ENCODE measurements at regions not wholly inside any gene's neighbourhood (a gene's known extent, or its start where the extent isn't known, plus 50 kb on each side); places are given as distances from the start of the nearest gene placed in this dataset.
A peak's percentile ranks its signal among the peaks of the same experiment; 100 is the strongest.

- ChIA-PET CTCF (no interaction called here), POLR2A (no interaction called here)
- Mint-ChIP-seq H3K36me3 (ENCODE audit: insufficient read depth, unreplicated experiment) (peaks cover 53% of the 10 kb centered on the region), H3K4me1 (ENCODE audit: low read depth, unreplicated experiment) (peaks cover 7% of the 10 kb centered on the region), H3K4me3 (ENCODE audit: unreplicated experiment) (no peak overlapping the region), H3K9me3 (ENCODE audit: unreplicated experiment) (no peaks in the 10 kb centered on the region), H3K27me3 (ENCODE audit: insufficient read depth, unreplicated experiment) (no peaks in the 10 kb centered on the region), H3K27ac (ENCODE audit: unreplicated experiment) (no peak overlapping the region)
- Histone ChIP-seq H3K36me3 (ENCODE audit: control insufficient read depth, insufficient read depth, low read length) (no peaks in the 10 kb centered on the region; the same call in 1 of the 2 replicates), H3K9me3 (no peaks in the 10 kb centered on the region), H3K27me3 (replicated peaks; ENCODE audit: control insufficient read depth, insufficient read depth, low read length) (no peaks in the 10 kb centered on the region), H3K4me1 (peaks cover 17% of the 10 kb centered on the region), H3K4me3 (ENCODE audit: low read depth, low read length) (no peak overlapping the region)
- TF ChIP-seq CTCF (IDR thresholded peaks at IDR 0.05; ENCODE audit: insufficient read depth in 1 of 2, low read depth in 1 of 2, low read length in 1 of 2, severe bottlenecking in 1 of 2, unreplicated experiment in 1 of 2) = no peak
- no TSS peak for BruUV-seq (replicated peaks)
- intact Hi-C loops (cut with micrococcal nuclease; ENCODE audit: unreplicated experiment) = no loop called here
- no peak for DNase-seq
These were observed 92.6 kb downstream of the RFLNA start for GRCh38 chr12:124387528-124387911.

GRCh38 chr12:124386661-124387527, 92.0 kb downstream of the RFLNA start:
- Mint-ChIP-seq H3K27me3 (ENCODE audit: insufficient read depth, unreplicated experiment) (no peaks in the 10 kb centered on the region), H3K27ac (ENCODE audit: unreplicated experiment) (no peak overlapping the region), H3K9me3 (ENCODE audit: unreplicated experiment) (no peaks in the 10 kb centered on the region), H3K36me3 (ENCODE audit: insufficient read depth, unreplicated experiment) (peaks cover 53% of the 10 kb centered on the region), H3K4me1 (ENCODE audit: low read depth, unreplicated experiment) (peaks cover 7% of the 10 kb centered on the region), H3K4me3 (ENCODE audit: unreplicated experiment) (no peak overlapping the region)
- BruUV-seq (replicated peaks) = no TSS peak
- no peak for TF ChIP-seq CTCF (IDR thresholded peaks at IDR 0.05; ENCODE audit: insufficient read depth in 1 of 2, low read depth in 1 of 2, low read length in 1 of 2, severe bottlenecking in 1 of 2, unreplicated experiment in 1 of 2)
- CTCF ChIA-PET = no interaction called here
- Histone ChIP-seq H3K4me3 (ENCODE audit: low read depth, low read length) (no peak overlapping the region), H3K27me3 (replicated peaks; ENCODE audit: control insufficient read depth, insufficient read depth, low read length) (no peaks in the 10 kb centered on the region), H3K4me1 (peaks cover 17% of the 10 kb centered on the region), H3K36me3 (ENCODE audit: control insufficient read depth, insufficient read depth, low read length) (no peaks in the 10 kb centered on the region; the same call in 1 of the 2 replicates), H3K9me3 (no peaks in the 10 kb centered on the region)
- POLR2A ChIA-PET = no interaction called here
- intact Hi-C loops (cut with micrococcal nuclease; ENCODE audit: unreplicated experiment) = no loop called here
- no peak for DNase-seq

- Histone ChIP-seq H3K4me1 (peaks cover 17% of the 10 kb centered on the region), H3K36me3 (ENCODE audit: control insufficient read depth, insufficient read depth, low read length) (no peaks in the 10 kb centered on the region; the same call in 1 of the 2 replicates), H3K4me3 (ENCODE audit: low read depth, low read length) (no peak overlapping the region), H3K9me3 (no peaks in the 10 kb centered on the region), H3K27me3 (replicated peaks; ENCODE audit: control insufficient read depth, insufficient read depth, low read length) (no peaks in the 10 kb centered on the region)
- H3K4me3 Mint-ChIP-seq (ENCODE audit: unreplicated experiment) = no peak overlapping the region
- H3K27ac Mint-ChIP-seq (ENCODE audit: unreplicated experiment) = peak overlapping the region; percentile 42
- CTCF ChIA-PET = no interaction called here
- no peaks in the 10 kb centered on the region for H3K27me3 Mint-ChIP-seq (ENCODE audit: insufficient read depth, unreplicated experiment)
- TF ChIP-seq CTCF (IDR thresholded peaks at IDR 0.05; ENCODE audit: insufficient read depth in 1 of 2, low read depth in 1 of 2, low read length in 1 of 2, severe bottlenecking in 1 of 2, unreplicated experiment in 1 of 2) = no peak
- peaks cover 7% of the 10 kb centered on the region for H3K4me1 Mint-ChIP-seq (ENCODE audit: low read depth, unreplicated experiment)
- intact Hi-C loops (cut with micrococcal nuclease; ENCODE audit: unreplicated experiment) = no loop called here
- peaks cover 54% of the 10 kb centered on the region for H3K36me3 Mint-ChIP-seq (ENCODE audit: insufficient read depth, unreplicated experiment)
- DNase-seq = peak in 1 of 2 experiments; percentile 52
- BruUV-seq (replicated peaks) = no TSS peak
- H3K9me3 Mint-ChIP-seq (ENCODE audit: unreplicated experiment) = no peaks in the 10 kb centered on the region
- POLR2A ChIA-PET = no interaction called here
These were observed 91.2 kb downstream of the RFLNA start for GRCh38 chr12:124386059-124386458.

Data from Caco-2 (cell line).